Thyroid gland (tissue), 4 donors: ENCODE measurements at regions not wholly inside any gene's neighbourhood (a gene's known extent, or its start where the extent isn't known, plus 50 kb on each side); places are given as distances from the start of the nearest gene placed in this dataset.

Source experiments
- POLR2A ChIP-seq, 2 donors: fragments of 450-650 bp; IDR thresholded peaks; one replicate each; pipeline ENCODE4 v1.6.1; 2017; ENCODE audit warnings: antibody characterized with exemption in 2 of 2, mild to moderate bottlenecking in 2 of 2, moderate library complexity in 1 of 2
- TF ChIP-seq, protein P1 (sequence below), 6 experiments: fragments of 200-600 bp in 3 of 6; fragments of 450-650 bp in 3 of 6; sonication (generic) in 3 of 6; IDR thresholded peaks; one replicate each; pipeline ENCODE4 v1.5.1; 2016 to 2019; ENCODE audit warnings: antibody characterized with exemption in 6 of 6, mild to moderate bottlenecking in 2 of 6, inconsistent platforms in 1 of 6, moderate library complexity in 1 of 6

DNA sequence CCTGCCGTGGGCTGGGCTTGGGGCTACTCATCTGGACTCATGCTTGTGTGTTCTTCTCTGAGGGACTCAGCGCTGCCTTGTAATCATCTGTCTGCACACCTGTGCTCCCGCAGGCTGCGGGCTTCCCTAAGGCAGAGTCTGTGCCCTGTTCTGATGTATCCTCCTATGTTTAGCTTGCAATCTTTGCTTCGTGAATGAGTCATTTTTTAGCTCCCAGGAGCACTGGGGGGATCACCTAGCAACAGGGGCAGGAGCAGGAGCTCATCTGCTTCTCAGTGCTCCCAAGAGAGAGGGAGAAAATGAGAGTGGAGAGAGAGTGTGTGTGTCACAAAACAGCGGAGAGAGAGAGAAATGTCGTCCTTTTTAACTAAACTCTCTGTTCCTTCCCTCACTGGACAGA lies 202.4 kb upstream of the ZNF618 start:
- no peak for TF ChIP-seq POLR2A (IDR thresholded peaks at IDR 0.05)
- TF ChIP-seq, protein P1, sequence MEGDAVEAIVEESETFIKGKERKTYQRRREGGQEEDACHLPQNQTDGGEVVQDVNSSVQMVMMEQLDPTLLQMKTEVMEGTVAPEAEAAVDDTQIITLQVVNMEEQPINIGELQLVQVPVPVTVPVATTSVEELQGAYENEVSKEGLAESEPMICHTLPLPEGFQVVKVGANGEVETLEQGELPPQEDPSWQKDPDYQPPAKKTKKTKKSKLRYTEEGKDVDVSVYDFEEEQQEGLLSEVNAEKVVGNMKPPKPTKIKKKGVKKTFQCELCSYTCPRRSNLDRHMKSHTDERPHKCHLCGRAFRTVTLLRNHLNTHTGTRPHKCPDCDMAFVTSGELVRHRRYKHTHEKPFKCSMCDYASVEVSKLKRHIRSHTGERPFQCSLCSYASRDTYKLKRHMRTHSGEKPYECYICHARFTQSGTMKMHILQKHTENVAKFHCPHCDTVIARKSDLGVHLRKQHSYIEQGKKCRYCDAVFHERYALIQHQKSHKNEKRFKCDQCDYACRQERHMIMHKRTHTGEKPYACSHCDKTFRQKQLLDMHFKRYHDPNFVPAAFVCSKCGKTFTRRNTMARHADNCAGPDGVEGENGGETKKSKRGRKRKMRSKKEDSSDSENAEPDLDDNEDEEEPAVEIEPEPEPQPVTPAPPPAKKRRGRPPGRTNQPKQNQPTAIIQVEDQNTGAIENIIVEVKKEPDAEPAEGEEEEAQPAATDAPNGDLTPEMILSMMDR (IDR thresholded peaks at IDR 0.05), result no peak
